ENCODE measurements at regions not wholly inside any gene's neighbourhood (a gene's known extent, or its start where the extent isn't known, plus 50 kb on each side); places are given as distances from the start of the nearest gene placed in this dataset.

GRCh38 chr11:116611998-116612620, 160.7 kb downstream of the BUD13 start:
- no peaks in the 10 kb centered on the region for H3F3A ChIP-seq (ENCODE audit: insufficient read depth, low read length, poor library complexity, severe bottlenecking)
- TF ChIP-seq SMC3 (conservative IDR thresholded peaks at IDR 0.05; ENCODE audit: poor library complexity) = no peak
- no peak for TF ChIP-seq MXI1 (conservative IDR thresholded peaks at IDR 0.05; ENCODE audit: poor library complexity, severe bottlenecking)
- TF ChIP-seq TAF1 (IDR thresholded peaks at IDR 0.05; ENCODE audit: low read depth) = no peak
- TF ChIP-seq REST (IDR thresholded peaks at IDR 0.05; ENCODE audit: borderline replicate concordance) = no peak
- TF ChIP-seq POLR2AphosphoS5 (IDR thresholded peaks at IDR 0.05) = no peak
- TF ChIP-seq EZH2 (IDR thresholded peaks at IDR 0.05; ENCODE audit: borderline replicate concordance, insufficient read depth, low read length, poor library complexity, severe bottlenecking) = no peak
- TF ChIP-seq EP300 (conservative IDR thresholded peaks at IDR 0.05; ENCODE audit: poor library complexity, severe bottlenecking) = no peak
- TF ChIP-seq RAD21 (conservative IDR thresholded peaks at IDR 0.05) = no peak
- TF ChIP-seq CTCF (IDR thresholded peaks at IDR 0.05; ENCODE audit: poor library complexity, severe bottlenecking) = no peak
- H3K4me2 ChIP-seq (ENCODE audit: low read length) = no peak overlapping the region
- H3K9ac ChIP-seq (ENCODE audit: low read length) = no peak overlapping the region
- no peaks in the 10 kb centered on the region for H3K27me3 ChIP-seq (ENCODE audit: insufficient read depth, low read depth, low read length)
- H4K20me1 ChIP-seq (ENCODE audit: insufficient read depth) = no peaks in the 10 kb centered on the region
- no peaks in the 10 kb centered on the region for H3K36me3 ChIP-seq (ENCODE audit: insufficient read depth, low read length)
- H3K27ac ChIP-seq (ENCODE audit: low read length) = no peak overlapping the region
- H3K9me2 ChIP-seq (ENCODE audit: insufficient read depth, low read length) = no peaks in the 10 kb centered on the region
- H2AFZ ChIP-seq (ENCODE audit: low read depth, low read length) = no peak overlapping the region
- H3K9me3 ChIP-seq (ENCODE audit: low read length) = no peaks in the 10 kb centered on the region
- no peaks in the 10 kb centered on the region for H3K79me2 ChIP-seq (replicated peaks; ENCODE audit: insufficient read depth, low read length)
- no peak overlapping the region for H3K4me3 ChIP-seq (ENCODE audit: low read length)

- Histone ChIP-seq H3K4me3 (ENCODE audit: low read length) (no peak overlapping the region), H3K27me3 (ENCODE audit: insufficient read depth, low read depth, low read length) (no peaks in the 10 kb centered on the region), H3F3A (ENCODE audit: insufficient read depth, low read length, poor library complexity, severe bottlenecking) (no peaks in the 10 kb centered on the region), H3K79me2 (replicated peaks; ENCODE audit: insufficient read depth, low read length) (no peaks in the 10 kb centered on the region), H3K36me3 (ENCODE audit: insufficient read depth, low read length) (no peaks in the 10 kb centered on the region), H2AFZ (ENCODE audit: low read depth, low read length) (no peak overlapping the region), H4K20me1 (ENCODE audit: insufficient read depth) (no peaks in the 10 kb centered on the region), H3K9ac (ENCODE audit: low read length) (no peak overlapping the region), H3K27ac (ENCODE audit: low read length) (no peak overlapping the region), H3K9me2 (ENCODE audit: insufficient read depth, low read length) (no peaks in the 10 kb centered on the region), H3K4me2 (ENCODE audit: low read length) (no peak overlapping the region), H3K9me3 (ENCODE audit: low read length) (no peaks in the 10 kb centered on the region)
- TF ChIP-seq EZH2 (IDR thresholded peaks at IDR 0.05; ENCODE audit: borderline replicate concordance, insufficient read depth, low read length, poor library complexity, severe bottlenecking) = no peak
Observed at GRCh38 chr11:116610190-116610589, 162.6 kb downstream of the BUD13 start.

All from neural cell (in vitro differentiated cells).